GDM1 (cell line): ENCODE measurements at regions not wholly inside any gene's neighbourhood (a gene's known extent, or its start where the extent isn't known, plus 50 kb on each side); places are given as distances from the start of the nearest gene placed in this dataset.
"Not testable (repeated sequence)": the region's sequence is repeated elsewhere in the genome, so short reads cannot be mapped to it uniquely, and the experiment has no call there.

Experiments used
- DNase-seq: peaks from one replicate; lab custom pipeline; 2025; lab: John Stamatoyannopoulos, UW

DNA sequence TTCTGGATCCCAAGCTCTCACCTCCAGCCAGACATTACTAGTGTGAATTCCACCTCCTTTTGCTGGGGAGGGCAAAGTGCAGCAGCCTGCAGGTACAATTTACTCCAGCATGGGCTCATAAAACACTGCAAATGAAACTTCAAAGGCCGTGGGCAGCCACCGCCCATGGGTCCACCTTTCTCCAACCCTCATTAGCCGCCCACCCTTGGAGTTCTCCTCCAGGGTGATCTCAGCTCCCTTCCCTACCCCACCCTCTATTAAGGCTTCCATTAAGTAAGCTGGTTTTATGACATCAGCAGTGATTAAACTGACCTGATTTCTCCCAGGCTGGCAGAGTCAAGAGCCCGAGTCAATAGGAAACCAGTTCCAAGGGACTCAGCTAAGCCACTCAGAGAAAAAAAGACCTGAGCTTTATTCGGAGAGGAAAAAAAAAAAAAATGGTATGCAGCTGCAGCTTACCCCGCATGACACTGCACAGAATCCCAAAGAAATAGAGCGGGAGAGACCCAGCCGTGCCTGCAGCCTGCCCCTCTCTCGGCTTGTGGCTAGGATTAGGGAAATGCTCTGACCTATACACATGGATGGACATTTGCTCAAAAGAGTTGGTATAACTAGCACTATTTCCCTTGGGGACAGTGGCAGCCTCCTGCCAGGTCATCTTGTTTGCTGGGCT lies 319.6 kb downstream of the PTTG2 start:
- no peak for DNase-seq

DNA sequence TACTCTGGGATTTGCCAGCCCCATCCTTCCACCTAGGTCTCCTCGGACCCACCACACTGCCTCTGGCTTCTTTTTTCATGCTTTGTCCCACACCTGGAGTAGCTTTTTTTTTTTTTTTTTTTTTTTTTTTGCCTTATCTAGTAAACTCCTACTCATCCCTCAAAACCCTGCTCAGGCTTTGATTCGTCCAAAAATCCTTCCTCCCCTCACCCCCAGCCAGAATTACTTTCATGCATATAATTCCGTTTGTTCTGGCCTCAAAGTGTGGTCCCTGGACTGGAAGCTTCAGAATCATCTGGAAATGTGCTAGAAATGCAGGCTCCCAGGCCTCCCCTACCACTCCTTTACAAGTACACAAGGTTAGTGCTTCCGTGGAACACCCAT lies 320.1 kb downstream of the PTTG2 start:
- DNase-seq = no peak

DNA sequence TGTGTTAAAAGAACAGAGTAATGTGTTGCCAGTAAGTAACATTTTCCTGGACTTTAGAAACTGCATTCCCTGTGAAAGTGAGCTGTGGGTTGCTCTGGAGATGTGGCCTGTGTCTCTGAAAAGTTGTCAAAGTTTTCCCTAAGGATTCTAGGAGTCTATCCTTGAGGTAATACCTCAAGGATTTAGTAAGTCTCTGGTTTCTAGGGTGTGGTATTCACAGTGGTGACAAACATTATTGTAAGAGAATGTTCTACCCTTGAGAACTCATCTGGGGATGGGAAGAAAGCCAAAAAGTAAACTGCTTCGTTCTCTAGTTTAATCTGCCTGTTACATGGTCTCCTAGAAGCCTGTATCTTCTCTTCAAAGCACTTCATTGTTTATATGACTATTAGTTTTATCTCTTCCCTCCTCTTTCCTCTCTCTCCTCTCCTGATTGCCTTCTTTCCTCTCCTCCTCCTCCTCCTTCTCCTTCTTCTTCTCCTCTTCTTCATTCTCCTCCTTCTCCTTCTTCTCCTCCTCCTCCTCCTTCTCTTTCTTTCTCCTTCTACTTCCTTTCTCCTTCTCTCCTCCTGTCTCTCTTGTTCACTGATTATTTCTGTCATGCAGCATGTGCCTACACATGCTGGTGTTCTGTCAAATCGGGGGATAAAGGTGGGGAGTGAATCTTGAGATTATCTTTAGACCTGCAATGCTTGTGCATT lies 321.3 kb downstream of the PTTG2 start:
- DNase-seq = no peak

DNA sequence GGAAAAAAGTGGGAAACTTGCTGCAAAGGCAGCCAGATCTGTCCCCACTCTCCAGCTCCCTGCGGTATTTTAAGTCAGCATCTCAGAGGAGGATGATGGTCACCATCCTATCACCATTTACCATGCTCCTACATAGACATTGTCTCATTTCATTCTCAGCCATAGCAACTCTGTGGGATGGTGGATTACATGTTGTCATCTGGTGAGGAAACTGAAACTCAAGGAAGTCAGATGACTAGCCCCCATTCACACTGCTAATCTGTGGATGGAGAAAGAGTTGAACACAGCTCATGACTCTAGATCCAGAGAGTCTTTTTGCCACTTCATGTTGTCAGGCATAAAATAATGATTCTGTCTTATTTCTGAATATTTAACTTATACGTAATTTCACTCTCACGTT lies 323.5 kb downstream of the PTTG2 start:
- DNase-seq = no peak

DNA sequence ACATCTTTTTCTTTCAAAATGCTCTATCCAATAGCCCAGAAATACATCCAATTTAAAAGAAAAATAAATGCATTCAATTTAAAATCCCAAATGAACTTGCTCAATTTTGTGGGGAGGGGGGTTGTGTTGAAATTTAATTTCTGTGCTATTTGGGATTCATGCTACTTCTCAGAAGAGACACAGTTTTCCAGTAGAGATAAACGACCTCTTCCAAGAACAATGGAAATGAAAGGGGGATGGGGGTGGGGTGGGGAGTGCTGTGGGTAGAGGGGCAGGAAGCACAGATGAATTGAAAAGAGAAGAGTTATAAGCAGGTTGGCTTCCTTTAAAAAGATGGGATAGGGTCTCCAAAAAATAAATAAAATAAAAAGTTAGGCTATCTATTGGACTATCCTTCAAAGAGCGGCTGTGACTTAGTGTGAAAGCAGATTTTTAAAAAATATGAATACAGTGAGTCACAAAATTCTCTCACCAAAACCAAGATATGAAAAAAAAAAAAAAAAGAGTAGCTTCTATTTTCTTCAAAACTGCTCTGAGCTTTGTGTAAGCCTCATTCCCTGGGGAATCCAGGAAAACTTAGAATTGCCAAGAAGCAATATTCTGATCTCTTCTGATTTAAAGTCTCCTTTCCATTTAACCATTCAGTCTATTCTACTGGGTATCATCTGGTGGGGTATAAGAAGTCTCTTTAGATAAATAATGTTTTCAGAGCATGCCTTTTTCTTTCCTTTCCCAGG lies 324.3 kb downstream of the PTTG2 start:
- DNase-seq = no peak

DNA sequence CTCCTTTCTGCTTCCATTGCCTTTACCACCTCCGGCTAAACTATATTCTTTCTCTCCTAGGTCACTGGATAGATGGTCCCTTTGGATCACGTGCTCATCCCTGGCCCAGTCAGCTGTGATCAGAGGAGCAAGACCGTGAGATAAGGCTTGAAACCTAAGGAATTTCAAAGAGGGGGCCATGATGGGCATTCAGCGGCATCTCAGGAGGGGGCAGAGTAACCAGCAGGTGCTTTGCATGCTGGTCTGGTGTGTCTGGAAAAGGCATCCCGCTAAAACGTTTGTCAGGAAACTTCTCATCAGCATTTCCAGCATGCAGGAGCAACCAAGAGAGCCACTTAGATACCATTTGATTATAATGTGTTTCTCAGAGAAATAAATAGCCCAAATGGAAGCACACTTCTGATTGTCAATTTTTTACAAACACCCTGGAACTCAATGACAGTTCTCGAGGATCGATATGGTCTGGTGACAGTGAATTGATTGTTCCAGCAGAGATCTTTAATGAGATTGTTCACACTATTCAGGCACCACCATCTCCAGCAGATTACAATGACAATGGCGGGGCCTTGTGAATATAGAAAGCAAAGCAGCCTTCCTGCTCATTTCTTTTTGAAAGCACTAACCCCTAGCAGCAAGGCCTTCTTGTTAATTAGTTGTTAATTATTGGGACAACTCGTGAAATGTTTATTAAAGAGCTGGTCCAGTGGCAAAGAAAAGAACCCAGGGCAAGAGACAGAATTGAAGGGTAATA lies 327.1 kb downstream of the PTTG2 start:
- no peak for DNase-seq

DNA sequence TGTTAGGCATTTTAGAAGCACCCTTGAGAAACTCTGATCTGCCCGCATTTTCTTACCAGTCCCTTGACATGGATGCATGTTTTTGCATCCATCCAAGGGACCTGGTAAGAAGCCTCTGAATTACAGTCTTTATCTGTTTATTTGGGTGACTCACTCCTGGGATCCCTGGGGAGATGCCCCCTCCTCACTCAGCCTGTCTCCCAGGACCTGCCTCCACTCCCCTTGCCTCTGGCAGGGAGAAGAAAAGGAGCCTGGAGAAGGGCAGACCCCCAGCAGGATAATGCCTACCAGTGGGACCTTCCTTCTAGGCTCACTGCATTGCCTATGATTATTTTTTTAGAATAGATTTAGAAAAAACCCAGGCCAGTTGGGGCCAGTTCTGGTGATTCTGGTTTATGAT lies 329.4 kb downstream of the PTTG2 start:
- DNase-seq = no peak

DNA sequence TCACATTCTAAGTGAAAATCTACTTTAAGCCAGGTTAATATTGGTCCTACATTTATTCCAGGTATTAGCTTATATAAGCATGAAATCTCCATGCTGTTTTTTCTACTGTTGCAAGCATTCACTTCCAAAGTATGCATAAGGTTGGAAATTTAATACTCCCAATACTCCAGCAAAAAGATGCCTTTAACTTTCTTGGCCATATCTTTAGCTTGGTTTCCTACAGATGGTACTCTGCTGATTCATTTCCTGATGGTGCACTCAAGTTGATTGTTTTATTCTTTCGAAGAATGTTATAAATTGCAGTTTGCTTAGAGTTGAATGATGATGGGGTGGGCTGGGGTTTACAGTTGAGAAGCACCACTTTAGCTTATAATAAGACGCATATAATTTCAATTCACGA lies 330.2 kb downstream of the PTTG2 start:
- DNase-seq = no peak

DNA sequence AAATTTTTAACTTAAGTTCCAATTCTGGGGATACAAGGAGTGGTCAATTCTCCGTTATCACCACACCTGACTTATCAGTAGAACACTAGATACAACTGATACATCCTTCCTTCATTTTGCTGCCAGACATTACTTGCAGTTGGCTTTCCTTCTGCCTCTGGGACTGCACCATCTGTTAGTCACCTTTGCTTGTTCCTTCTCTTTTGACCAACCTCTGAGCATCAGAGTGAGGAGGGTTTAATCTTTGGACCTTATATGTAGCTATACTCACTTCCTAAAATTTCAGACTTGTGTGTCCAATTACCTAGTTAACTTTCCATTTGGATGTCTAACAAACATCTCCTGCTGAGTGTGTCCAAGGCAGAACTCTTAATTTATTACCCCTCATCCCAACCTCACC lies 330.7 kb downstream of the PTTG2 start:
- DNase-seq = peak; percentile 4

DNA sequence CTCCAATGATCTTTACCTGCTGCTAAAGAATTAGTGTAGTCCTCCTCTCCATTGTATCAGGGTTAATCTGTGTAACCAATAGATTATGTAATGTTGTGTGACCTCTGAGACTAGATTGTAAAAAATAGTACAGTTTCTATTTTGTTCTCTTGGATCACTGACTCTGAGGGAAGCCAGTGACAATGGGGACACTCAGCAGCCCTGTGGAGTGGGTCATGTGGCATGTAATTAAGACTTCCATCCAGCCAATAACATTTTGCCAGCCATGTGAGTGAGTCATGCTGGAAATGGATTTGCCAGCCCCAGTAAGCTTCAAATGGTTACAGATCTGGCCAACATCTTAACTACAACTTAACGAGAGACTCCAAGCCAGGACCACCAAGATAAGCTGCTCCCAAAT lies 332.3 kb downstream of the PTTG2 start:
- no peak for DNase-seq

DNA sequence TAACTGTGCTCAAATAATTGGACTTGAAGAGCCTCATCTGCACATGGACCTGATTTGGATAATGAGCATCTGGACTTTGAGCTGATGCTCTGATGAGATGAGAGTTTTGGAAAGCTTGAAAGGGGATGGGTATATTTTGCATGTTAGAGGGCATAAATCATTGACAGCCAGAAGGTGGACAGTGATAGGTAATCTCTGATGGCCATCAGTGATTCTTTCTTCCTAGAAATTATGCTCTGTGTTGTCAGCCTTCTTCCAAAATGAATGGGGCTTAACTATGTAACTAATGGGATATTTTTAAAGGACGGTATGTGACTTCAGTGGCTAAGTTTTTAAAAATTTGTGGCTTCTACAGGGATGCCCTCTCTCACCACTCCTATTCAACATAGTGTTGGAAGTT lies 334.0 kb downstream of the PTTG2 start:
- DNase-seq = no peak

DNA sequence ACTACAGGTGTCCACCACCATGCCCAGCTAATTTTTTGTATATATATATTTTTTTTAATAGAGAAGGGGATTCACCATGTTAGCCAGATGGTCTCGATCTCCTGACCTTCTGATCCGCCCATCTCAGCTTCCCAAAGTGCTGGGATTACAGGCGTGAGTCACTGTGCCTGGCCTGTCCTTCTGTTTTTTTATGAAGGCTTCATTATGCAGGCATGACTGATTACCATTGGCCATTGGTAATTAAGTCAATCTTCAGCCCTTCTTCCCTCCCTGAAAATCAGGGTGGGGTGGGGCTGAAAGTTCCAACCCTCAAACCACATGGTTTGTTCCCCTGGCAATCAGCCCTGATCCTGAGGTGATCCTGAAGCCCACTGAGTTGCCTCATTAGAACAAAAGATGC lies 336.9 kb downstream of the PTTG2 start:
- DNase-seq = no peak

DNA sequence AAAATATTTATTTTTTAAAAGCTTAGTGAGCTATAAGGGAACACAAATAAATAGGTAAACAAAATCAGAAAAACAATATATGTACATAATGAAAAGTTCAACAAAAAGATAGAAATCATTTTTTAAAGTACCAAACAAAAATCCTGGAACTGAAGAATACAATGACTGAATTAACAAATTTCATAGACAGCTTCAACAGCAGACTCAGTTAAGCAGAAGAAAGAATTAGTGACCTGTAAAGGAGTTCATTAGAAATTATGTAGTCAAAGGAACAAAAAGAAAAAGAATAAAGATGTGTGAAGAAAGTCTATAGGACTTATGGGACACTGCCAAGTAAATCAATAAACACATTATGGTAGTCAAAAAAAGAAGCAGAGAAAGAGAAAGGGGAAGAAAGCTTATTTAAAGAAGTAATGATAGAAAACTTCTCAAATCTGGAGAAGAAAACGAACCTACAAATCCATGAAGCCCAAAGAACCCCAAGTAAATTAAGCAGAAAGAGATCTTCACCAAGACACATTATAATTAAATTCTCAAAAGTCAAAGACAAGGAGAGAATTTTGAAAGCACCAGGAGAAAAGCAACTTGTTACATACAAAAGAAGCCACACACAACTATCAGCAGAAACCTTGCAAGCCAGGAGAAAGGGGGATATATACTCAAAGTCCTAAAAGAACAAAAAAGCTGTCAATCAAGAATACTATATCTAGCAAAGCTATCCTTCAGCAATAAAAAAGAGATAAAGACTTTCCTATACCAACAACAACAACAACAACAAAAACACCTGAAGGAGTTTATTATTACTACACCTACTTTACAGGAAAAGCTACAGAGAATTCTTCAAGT lies 338.9 kb downstream of the PTTG2 start:
- DNase-seq = no peak

DNA sequence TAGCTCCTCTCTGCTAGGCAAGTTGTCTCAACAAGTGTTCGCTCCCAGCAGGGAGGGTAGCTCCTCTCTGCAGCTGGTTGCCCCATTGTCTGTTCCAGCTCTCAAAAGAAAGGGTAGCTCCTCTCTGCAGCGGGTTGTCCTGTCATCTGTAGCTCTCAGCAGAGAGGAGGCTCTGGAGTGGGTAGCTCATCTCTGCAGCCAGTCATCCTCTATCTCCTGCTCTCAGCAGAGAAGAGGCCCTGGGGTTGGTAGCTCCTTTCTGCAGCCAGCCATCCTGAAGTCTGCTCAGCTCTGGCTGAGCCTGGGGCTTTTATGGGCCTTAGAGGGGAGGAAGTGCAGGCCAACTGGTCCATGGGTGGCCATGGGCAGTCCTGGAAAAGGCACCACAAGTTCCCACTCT lies 342.7 kb downstream of the PTTG2 start:
- DNase-seq = no peak

DNA sequence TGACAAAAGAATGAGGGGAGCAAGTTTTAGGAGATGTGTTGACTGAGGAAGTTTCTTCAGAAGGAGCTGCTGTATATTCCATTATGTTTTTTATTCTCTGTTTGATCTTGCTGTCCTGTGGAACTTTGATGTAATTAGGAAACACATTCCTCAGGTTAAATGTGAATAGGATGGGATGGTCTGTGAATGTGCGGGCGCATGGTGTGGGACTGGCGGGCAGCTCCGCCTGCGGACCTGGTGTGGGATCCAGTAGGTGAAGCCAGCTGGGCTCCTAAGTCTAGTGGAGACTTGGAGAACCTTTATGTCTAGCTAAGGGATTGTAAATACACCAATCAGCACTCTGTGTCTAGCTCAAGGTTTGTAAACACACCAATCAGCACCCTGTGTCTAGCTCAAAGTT lies 344.3 kb downstream of the PTTG2 start:
- not testable (repeated sequence) for DNase-seq

DNA sequence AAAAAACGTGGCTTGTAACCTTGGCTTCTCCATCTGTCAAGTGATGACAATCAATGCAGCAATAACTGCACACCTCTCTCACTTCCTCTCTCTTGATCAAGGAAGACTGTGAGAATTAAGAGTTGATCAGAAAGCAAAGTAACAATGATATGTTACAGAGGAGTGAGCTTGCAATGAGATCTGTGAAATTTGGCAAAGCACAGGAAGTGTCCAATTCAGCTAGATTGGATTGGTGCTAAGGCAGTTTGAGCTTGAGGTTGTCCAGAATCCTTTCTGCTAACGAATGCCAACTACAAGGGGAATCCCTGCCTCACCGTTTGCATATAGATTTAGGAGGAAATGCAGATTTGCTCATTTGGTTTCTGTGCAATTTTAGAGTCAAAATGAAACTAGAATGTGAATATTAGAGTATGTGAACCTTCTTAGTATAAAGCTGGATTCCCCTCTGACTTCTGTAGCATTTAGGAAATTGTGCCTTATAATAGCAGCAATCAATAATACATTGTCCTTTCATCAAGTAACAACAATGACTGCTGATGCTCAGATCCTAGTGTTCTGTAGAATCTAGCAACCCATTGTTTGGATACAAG lies 346.4 kb downstream of the PTTG2 start:
- no peak for DNase-seq

DNA sequence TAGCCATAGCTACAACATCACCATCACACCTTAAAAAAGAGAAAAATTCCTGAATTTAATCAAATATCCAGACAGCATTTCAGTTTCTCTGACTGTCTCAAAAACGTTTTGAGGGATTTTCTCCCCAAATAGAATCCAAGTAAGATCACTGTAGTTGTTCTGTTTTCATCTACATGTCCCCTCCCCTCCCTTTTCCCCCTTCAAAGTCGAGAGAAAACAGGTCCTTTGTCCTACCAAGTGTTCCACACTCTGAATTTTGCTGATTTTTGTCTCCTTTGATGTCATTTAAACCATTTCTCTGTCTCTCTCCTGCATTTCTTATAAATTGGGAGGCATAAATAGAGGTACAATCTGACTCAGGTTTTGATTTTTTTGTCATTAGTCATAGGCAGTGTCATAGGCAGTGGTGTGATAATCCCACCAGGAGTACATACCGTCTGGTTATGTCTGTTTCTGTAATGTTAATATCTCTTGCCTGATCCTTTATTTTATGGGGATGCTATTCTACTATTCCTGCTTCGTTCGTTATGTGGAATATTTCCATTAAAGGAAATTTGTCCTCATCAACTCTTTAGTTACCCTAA lies 348.6 kb downstream of the PTTG2 start:
- no peak for DNase-seq

DNA sequence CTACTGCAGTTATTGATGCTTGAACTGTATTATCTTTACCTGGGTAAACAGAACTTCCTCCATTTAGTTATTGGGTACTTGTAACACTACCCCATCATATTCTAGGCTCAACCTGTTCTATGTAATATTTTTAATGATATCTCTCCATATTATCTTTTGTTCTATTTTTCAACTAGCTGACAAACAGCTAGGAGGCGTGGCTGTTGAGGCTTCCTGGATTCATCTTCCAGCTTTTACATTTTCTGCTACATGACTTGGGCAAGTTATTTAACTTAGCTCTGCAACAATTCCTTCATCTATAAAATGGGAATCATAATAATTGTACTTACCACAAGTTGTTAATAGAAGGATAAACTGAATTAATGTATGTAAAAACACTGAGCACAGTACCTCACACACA lies 349.3 kb downstream of the PTTG2 start:
- DNase-seq = no peak

DNA sequence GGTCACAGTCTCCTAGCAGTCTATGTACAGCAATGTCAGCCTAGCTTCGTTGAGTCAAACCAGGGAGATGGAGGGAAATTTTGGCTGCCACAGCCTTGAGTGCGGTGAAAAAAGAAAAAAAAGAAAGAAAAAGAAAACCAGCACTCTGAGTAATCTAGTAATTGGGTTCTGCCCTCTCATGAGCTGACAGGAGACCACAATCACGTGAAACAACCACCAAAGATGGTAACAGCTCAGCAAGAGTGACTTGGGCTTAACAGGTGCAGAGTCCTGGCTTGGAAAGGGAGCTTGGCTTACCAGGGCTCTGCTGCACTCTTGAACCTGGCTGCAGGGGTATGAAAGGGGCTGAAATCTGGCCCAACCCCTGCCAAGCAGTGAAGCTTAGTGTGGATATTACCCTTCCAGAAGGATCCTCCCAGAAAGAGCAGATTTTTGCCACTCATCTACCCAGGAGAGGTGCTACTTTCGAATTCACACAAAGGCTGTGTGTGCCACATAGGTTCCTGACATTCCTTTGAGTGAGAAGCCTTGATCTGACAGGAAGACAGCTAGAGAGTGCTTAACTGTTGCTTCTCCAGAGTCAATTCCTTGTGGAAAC lies 350.3 kb downstream of the PTTG2 start:
- no peak for DNase-seq

DNA sequence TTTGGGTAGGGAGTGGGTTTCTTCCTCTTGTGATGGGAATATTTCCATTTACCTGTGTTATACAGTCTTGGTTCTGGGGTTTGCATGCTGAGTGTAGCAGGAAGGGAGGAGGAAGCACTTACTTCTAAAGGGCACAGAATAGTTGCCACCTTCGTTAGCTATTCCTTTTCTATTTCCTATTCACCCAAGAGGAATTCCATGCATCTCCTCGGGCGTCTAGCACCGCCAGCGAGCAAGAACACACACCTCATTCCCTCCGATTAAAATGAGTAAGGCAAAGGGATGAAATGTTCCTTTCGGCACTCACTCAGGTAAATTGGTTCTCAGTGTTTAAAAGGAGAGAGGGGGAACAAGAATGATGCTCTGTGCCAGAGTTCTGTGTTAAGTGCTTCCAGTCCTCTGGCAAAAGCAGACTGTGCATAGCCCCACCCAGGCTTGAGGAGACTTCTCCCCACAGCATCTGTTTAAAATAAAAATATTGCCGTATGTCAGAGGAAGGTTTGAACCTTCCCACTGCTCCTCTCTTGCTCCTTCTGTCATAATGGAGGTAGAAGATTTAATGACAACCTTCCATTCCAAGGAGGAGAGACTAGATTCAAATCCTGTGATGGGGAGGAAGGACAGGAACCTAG lies 351.4 kb downstream of the PTTG2 start:
- no peak for DNase-seq
